NB4 (cell line): ENCODE measurements at regions not wholly inside any gene's neighbourhood (a gene's known extent, or its start where the extent isn't known, plus 50 kb on each side); places are given as distances from the start of the nearest gene placed in this dataset.

Experiments used
- DNase-seq: peaks from one replicate; pipeline ENCODE4 v3.0.0; 2010; ENCODE audit warnings: low read depth
- H3K4me3 ChIP-seq: one replicate; pipeline ENCODE4 v1.5.1; 2011; ENCODE audit warnings: mild to moderate bottlenecking, low read depth, low read length, moderate library complexity
- CTCF ChIP-seq: IDR thresholded peaks from one replicate; pipeline ENCODE4 v1.5.1; 2012; ENCODE audit warnings: low read depth, low read length
- MAX ChIP-seq: IDR thresholded peaks from 2 replicates; pipeline ENCODE4 v1.6.1; 2011; ENCODE audit warnings: low read depth, low read length
- MYC ChIP-seq: IDR thresholded peaks from 2 replicates; pipeline ENCODE4 v1.6.1; 2011; ENCODE audit warnings: low read depth, low read length
- POLR2A ChIP-seq: IDR thresholded peaks from 2 replicates; pipeline ENCODE4 v1.6.1; 2011; ENCODE audit warnings: mild to moderate bottlenecking; ENCODE audit not compliant: insufficient read length; ENCODE audit errors: extremely low read depth

GRCh38 chr18:56052202-56052601 is 464.2 kb upstream of the TCF4 start:
- no peak for DNase-seq
- no peak for TF ChIP-seq CTCF
- TF ChIP-seq POLR2A = no peak
- no peak for TF ChIP-seq MAX
- no peak for TF ChIP-seq MYC

GRCh38 chr18:56044239-56044638 is 456.2 kb upstream of the TCF4 start:
- no peak overlapping the region for H3K4me3 ChIP-seq
- no peak for TF ChIP-seq POLR2A
- no peak for TF ChIP-seq MAX
- no peak for TF ChIP-seq MYC
- TF ChIP-seq CTCF = no peak
- DNase-seq = no peak

More at GRCh38 chr18:56052202-56052601, 464.2 kb upstream of the TCF4 start:
- H3K4me3 ChIP-seq = no peak overlapping the region

GRCh38 chr18:56043641-56044061 is 455.7 kb upstream of the TCF4 start:
- TF ChIP-seq CTCF (no peak), MYC (no peak)
- DNase-seq = no peak
- no peak overlapping the region for H3K4me3 ChIP-seq

GRCh38 chr18:56042915-56043536 is 455.0 kb upstream of the TCF4 start:
- TF ChIP-seq MAX = no peak
- TF ChIP-seq CTCF = no peak
- no peak for TF ChIP-seq MYC
- no peak for TF ChIP-seq POLR2A
- H3K4me3 ChIP-seq = no peak overlapping the region
- no peak for DNase-seq

GRCh38 chr18:56038171-56039030 is 450.4 kb upstream of the TCF4 start:
- no peak for DNase-seq
- no peak for TF ChIP-seq POLR2A
- TF ChIP-seq MAX = no peak
- no peak for TF ChIP-seq MYC
- no peak for TF ChIP-seq CTCF
- H3K4me3 ChIP-seq = no peak overlapping the region
